Activated naive CD4-positive, alpha-beta T cell treated with anti-CD3 and anti-CD28 coated beads, Interleukin-2, amount 50 U/mL, for 24 hours (primary cell): ENCODE measurements at regions not wholly inside any gene's neighbourhood (a gene's known extent, or its start where the extent isn't known, plus 50 kb on each side); places are given as distances from the start of the nearest gene placed in this dataset.
"Not testable (repeated sequence)": the region's sequence is repeated elsewhere in the genome, so short reads cannot be mapped to it uniquely, and the experiment has no call there.

Source experiments
- H3K27ac Mint-ChIP-seq: one replicate; pipeline ENCODE4 v1.8.0; 2021; ENCODE audit warnings: mild to moderate bottlenecking, mixed read lengths
- H3K27me3 Mint-ChIP-seq: one replicate; pipeline ENCODE4 v1.8.0; 2021; ENCODE audit warnings: mixed read lengths
- H3K36me3 Mint-ChIP-seq: one replicate; pipeline ENCODE4 v1.8.0; 2021; ENCODE audit warnings: mixed read lengths
- H3K4me1 Mint-ChIP-seq: one replicate; pipeline ENCODE4 v1.8.0; 2021; ENCODE audit warnings: mixed read lengths
- H3K4me3 Mint-ChIP-seq: one replicate; pipeline ENCODE4 v1.8.0; 2021; ENCODE audit warnings: mild to moderate bottlenecking, mixed read lengths
- H3K9me3 Mint-ChIP-seq: one replicate; pipeline ENCODE4 v1.8.0; 2021; ENCODE audit warnings: mixed read lengths

- Mint-ChIP-seq H3K4me1 (no peaks in the 10 kb centered on the region), H3K27ac (no peak overlapping the region), H3K27me3 (no peaks in the 10 kb centered on the region), H3K36me3 (peaks cover 3% of the 10 kb centered on the region), H3K4me3 (no peak overlapping the region), H3K9me3 (peaks cover 7% of the 10 kb centered on the region)
Measured at GRCh38 chr19:28372576-28373247, 840.2 kb downstream of the UQCRFS1 start.

GRCh38 chr19:28367146-28367545 lies 845.8 kb downstream of the UQCRFS1 start:
- Mint-ChIP-seq H3K9me3 (peaks cover 15% of the 10 kb centered on the region), H3K4me3 (no peak overlapping the region), H3K27me3 (no peaks in the 10 kb centered on the region), H3K36me3 (peaks cover 3% of the 10 kb centered on the region), H3K27ac (no peak overlapping the region), H3K4me1 (no peaks in the 10 kb centered on the region)

- Mint-ChIP-seq H3K27me3 (no peaks in the 10 kb centered on the region), H3K27ac (no peak overlapping the region), H3K4me3 (no peak overlapping the region), H3K9me3 (peaks cover 8% of the 10 kb centered on the region), H3K4me1 (no peaks in the 10 kb centered on the region), H3K36me3 (no peaks in the 10 kb centered on the region)
Measured at GRCh38 chr19:28363254-28363653, 849.7 kb downstream of the UQCRFS1 start.

- Mint-ChIP-seq H3K9me3 (peaks cover 11% of the 10 kb centered on the region), H3K4me3 (no peak overlapping the region), H3K27ac (no peak overlapping the region), H3K4me1 (no peaks in the 10 kb centered on the region), H3K36me3 (no peaks in the 10 kb centered on the region), H3K27me3 (no peaks in the 10 kb centered on the region)
Measured at GRCh38 chr19:28359431-28360414, 853.2 kb downstream of the UQCRFS1 start.

- no peaks in the 10 kb centered on the region for H3K4me1 Mint-ChIP-seq
- no peak overlapping the region for H3K4me3 Mint-ChIP-seq
- peaks cover 15% of the 10 kb centered on the region for H3K9me3 Mint-ChIP-seq
- no peak overlapping the region for H3K27ac Mint-ChIP-seq
- H3K27me3 Mint-ChIP-seq = no peaks in the 10 kb centered on the region
- no peaks in the 10 kb centered on the region for H3K36me3 Mint-ChIP-seq
Measured at GRCh38 chr19:28358633-28359032, 854.3 kb downstream of the UQCRFS1 start.

- peaks cover 12% of the 10 kb centered on the region for H3K9me3 Mint-ChIP-seq
Measured at GRCh38 chr19:28351761-28352160, 861.2 kb downstream of the UQCRFS1 start.

GRCh38 chr19:28351321-28351720 lies 861.6 kb downstream of the UQCRFS1 start:
- not testable (repeated sequence) for H3K4me3 Mint-ChIP-seq, H3K27me3 Mint-ChIP-seq, H3K36me3 Mint-ChIP-seq, H3K4me1 Mint-ChIP-seq, H3K27ac Mint-ChIP-seq
- H3K9me3 Mint-ChIP-seq = peaks cover 12% of the 10 kb centered on the region

More at GRCh38 chr19:28351761-28352160, 861.2 kb downstream of the UQCRFS1 start:
- Mint-ChIP-seq H3K27me3 (no peaks in the 10 kb centered on the region), H3K4me1 (no peaks in the 10 kb centered on the region), H3K4me3 (no peak overlapping the region), H3K27ac (no peak overlapping the region), H3K36me3 (peaks cover 5% of the 10 kb centered on the region)

- H3K9me3 Mint-ChIP-seq = peaks cover 12% of the 10 kb centered on the region
- peaks cover 5% of the 10 kb centered on the region for H3K36me3 Mint-ChIP-seq
- H3K27ac Mint-ChIP-seq = no peak overlapping the region
- H3K27me3 Mint-ChIP-seq = no peaks in the 10 kb centered on the region
- H3K4me3 Mint-ChIP-seq = no peak overlapping the region
- H3K4me1 Mint-ChIP-seq = no peaks in the 10 kb centered on the region
Measured at GRCh38 chr19:28350673-28351072, 862.3 kb downstream of the UQCRFS1 start.

- Mint-ChIP-seq H3K36me3 (peaks cover 5% of the 10 kb centered on the region), H3K4me3 (no peak overlapping the region), H3K9me3 (peaks cover 12% of the 10 kb centered on the region), H3K4me1 (no peaks in the 10 kb centered on the region), H3K27me3 (no peaks in the 10 kb centered on the region), H3K27ac (no peak overlapping the region)
Measured at GRCh38 chr19:28350037-28350436, 862.9 kb downstream of the UQCRFS1 start.

- Mint-ChIP-seq H3K36me3 (peaks cover 5% of the 10 kb centered on the region), H3K27me3 (no peaks in the 10 kb centered on the region), H3K4me3 (no peak overlapping the region), H3K4me1 (no peaks in the 10 kb centered on the region), H3K9me3 (peaks cover 12% of the 10 kb centered on the region), H3K27ac (no peak overlapping the region)
Measured at GRCh38 chr19:28349604-28350003, 863.3 kb downstream of the UQCRFS1 start.

GRCh38 chr19:28345811-28346210 lies 867.1 kb downstream of the UQCRFS1 start:
- Mint-ChIP-seq H3K27ac (no peak overlapping the region), H3K27me3 (no peaks in the 10 kb centered on the region), H3K4me1 (no peaks in the 10 kb centered on the region), H3K4me3 (no peak overlapping the region), H3K36me3 (peaks cover 5% of the 10 kb centered on the region), H3K9me3 (no peaks in the 10 kb centered on the region)

- Mint-ChIP-seq H3K9me3 (peaks cover 19% of the 10 kb centered on the region), H3K4me1 (no peaks in the 10 kb centered on the region), H3K4me3 (no peak overlapping the region), H3K27ac (no peak overlapping the region), H3K36me3 (peaks cover 2% of the 10 kb centered on the region), H3K27me3 (no peaks in the 10 kb centered on the region)
Measured at GRCh38 chr19:28341810-28342350, 871.1 kb downstream of the UQCRFS1 start.

- H3K4me3 Mint-ChIP-seq = no peak overlapping the region
- no peak overlapping the region for H3K27ac Mint-ChIP-seq
- no peaks in the 10 kb centered on the region for H3K36me3 Mint-ChIP-seq
- no peaks in the 10 kb centered on the region for H3K27me3 Mint-ChIP-seq
- H3K9me3 Mint-ChIP-seq = peaks cover 8% of the 10 kb centered on the region
- H3K4me1 Mint-ChIP-seq = no peaks in the 10 kb centered on the region
Measured at GRCh38 chr19:28334419-28334818, 878.5 kb downstream of the UQCRFS1 start.

GRCh38 chr19:28333909-28334308 lies 879.0 kb downstream of the UQCRFS1 start:
- H3K4me1 Mint-ChIP-seq = no peaks in the 10 kb centered on the region
- no peaks in the 10 kb centered on the region for H3K36me3 Mint-ChIP-seq
- no peak overlapping the region for H3K4me3 Mint-ChIP-seq
- H3K27ac Mint-ChIP-seq = no peak overlapping the region
- peaks cover 3% of the 10 kb centered on the region for H3K9me3 Mint-ChIP-seq
- no peaks in the 10 kb centered on the region for H3K27me3 Mint-ChIP-seq

- Mint-ChIP-seq H3K9me3 (no peaks in the 10 kb centered on the region), H3K4me1 (no peaks in the 10 kb centered on the region), H3K36me3 (no peaks in the 10 kb centered on the region), H3K27ac (no peak overlapping the region), H3K4me3 (no peak overlapping the region), H3K27me3 (no peaks in the 10 kb centered on the region)
Measured at GRCh38 chr19:28332886-28333285, 880.1 kb downstream of the UQCRFS1 start.

- Mint-ChIP-seq H3K9me3 (no peaks in the 10 kb centered on the region), H3K4me1 (no peaks in the 10 kb centered on the region), H3K27me3 (no peaks in the 10 kb centered on the region), H3K4me3 (no peak overlapping the region), H3K36me3 (no peaks in the 10 kb centered on the region), H3K27ac (no peak overlapping the region)
Measured at GRCh38 chr19:28332351-28332750, 880.6 kb downstream of the UQCRFS1 start.
